DMS153 treated with DMSO at 0.1 percent for 48 hours (cell line): ENCODE measurements at regions not wholly inside any gene's neighbourhood (a gene's known extent, or its start where the extent isn't known, plus 50 kb on each side); places are given as distances from the start of the nearest gene placed in this dataset.
"Not testable (repeated sequence)": the region's sequence is repeated elsewhere in the genome, so short reads cannot be mapped to it uniquely, and the experiment has no call there.

Experiments
- DNase-seq: peaks from one replicate; lab custom pipeline; 2025; ENCODE audit not compliant: unreplicated experiment; lab: John Stamatoyannopoulos, UW

GRCh38 chr13:93007928-93008327, 218.7 kb upstream of the GPC6 start:
- no peak for DNase-seq

GRCh38 chr13:93017493-93018112, 209.0 kb upstream of the GPC6 start:
- DNase-seq, result no peak

- no peak for DNase-seq
Observed at GRCh38 chr13:93023929-93024328, 202.7 kb upstream of the GPC6 start.

- no peak for DNase-seq
Observed at GRCh38 chr13:93025984-93026383, 200.6 kb upstream of the GPC6 start.

GRCh38 chr13:93029536-93029935, 197.1 kb upstream of the GPC6 start:
- DNase-seq, result no peak

GRCh38 chr13:93036380-93036779, 190.2 kb upstream of the GPC6 start:
- DNase-seq, result no peak

- no peak for DNase-seq
Observed at GRCh38 chr13:93037780-93038179, 188.8 kb upstream of the GPC6 start.

GRCh38 chr13:93038187-93038586, 188.4 kb upstream of the GPC6 start:
- no peak for DNase-seq

GRCh38 chr13:93039131-93039530, 187.5 kb upstream of the GPC6 start:
- no peak for DNase-seq

GRCh38 chr13:93041566-93041965, 185.0 kb upstream of the GPC6 start:
- not testable (repeated sequence) for DNase-seq

- no peak for DNase-seq
Observed at GRCh38 chr13:93045836-93046235, 180.8 kb upstream of the GPC6 start.

- DNase-seq, result no peak
Observed at GRCh38 chr13:93055233-93055632, 171.4 kb upstream of the GPC6 start.

- DNase-seq, result no peak
Observed at GRCh38 chr13:93058301-93058700, 168.3 kb upstream of the GPC6 start.

- no peak for DNase-seq
Observed at GRCh38 chr13:93060144-93060543, 166.5 kb upstream of the GPC6 start.

GRCh38 chr13:93066187-93066586, 160.4 kb upstream of the GPC6 start:
- no peak for DNase-seq

- peak; percentile 5 for DNase-seq
Observed at GRCh38 chr13:93079294-93079693, 147.3 kb upstream of the GPC6 start.

- no peak for DNase-seq
Observed at GRCh38 chr13:93080166-93080565, 146.4 kb upstream of the GPC6 start.

- peak; percentile 75 for DNase-seq
Observed at GRCh38 chr13:93080587-93080986, 146.0 kb upstream of the GPC6 start.

- no peak for DNase-seq
Observed at GRCh38 chr13:93086329-93086728, 140.3 kb upstream of the GPC6 start.

GRCh38 chr13:93098972-93099371, 127.6 kb upstream of the GPC6 start:
- no peak for DNase-seq

GRCh38 chr13:93101226-93101734, 125.3 kb upstream of the GPC6 start:
- DNase-seq, result no peak

- DNase-seq, result no peak
Observed at GRCh38 chr13:93104270-93104669, 122.3 kb upstream of the GPC6 start.

- no peak for DNase-seq
Observed at GRCh38 chr13:93108111-93108601, 118.5 kb upstream of the GPC6 start.
